OCI-LY7 (cell line): ENCODE measurements at regions not wholly inside any gene's neighbourhood (a gene's known extent, or its start where the extent isn't known, plus 50 kb on each side); places are given as distances from the start of the nearest gene placed in this dataset.

Experiments
- BruUV-seq: library from RNA; stranded (reverse); fragments of 400-500 nt; replicated peaks from 2 replicates; lab custom pipeline; 2021; lab: Mats Ljungman, UMichigan
- CTCF ChIA-PET: fragments of 300-600 bp; sonication (Branson Sonifier 250); formaldehyde crosslinking; loops from one replicate; lab custom pipeline; 2022; ENCODE audit warnings: antibody characterized with exemption; ENCODE audit not compliant: unreplicated experiment; lab: Charles Lee
- POLR2A ChIA-PET: fragments of 300-600 bp; sonication (Branson Sonifier 250); formaldehyde crosslinking; loops from one replicate; lab custom pipeline; 2022; ENCODE audit warnings: antibody characterized with exemption; lab: Charles Lee
- DNase-seq: peaks from one replicate; pipeline ENCODE4 v3.0.0-alpha.2; 2015; ENCODE audit warnings: low spot score
- H2AFZ ChIP-seq: fragments of 200-600 bp; sonication (generic), shearing (Covaris generic); 2 replicates; pipeline ENCODE4 v1.6.1; 2014; ENCODE audit warnings: mild to moderate bottlenecking, antibody characterized with exemption, low read length, moderate library complexity
- H3K27ac ChIP-seq: fragments of 200-600 bp; sonication (generic); 2 replicates; pipeline ENCODE4 v1.5.1; 2014; ENCODE audit warnings: mixed run types, low read depth, mild to moderate bottlenecking, moderate library complexity, low read length, inconsistent platforms; ENCODE audit not compliant: poor library complexity, severe bottlenecking
- H3K36me3 ChIP-seq: fragments of 200-600 bp; sonication (generic); 2 replicates; pipeline ENCODE4 v1.6.1; 2014; ENCODE audit warnings: mild to moderate bottlenecking, antibody characterized with exemption, low read length, moderate library complexity, mixed read lengths; ENCODE audit not compliant: insufficient read depth
- H3K4me1 ChIP-seq: fragments of 200-600 bp; sonication (generic); 2 replicates; pipeline ENCODE4 v1.5.1; 2014; ENCODE audit warnings: mild to moderate bottlenecking, low read length; ENCODE audit not compliant: insufficient read depth, poor library complexity, severe bottlenecking
- H3K4me2 ChIP-seq: fragments of 200-600 bp; sonication (generic); 2 replicates; pipeline ENCODE4 v1.6.1; 2014; ENCODE audit warnings: mild to moderate bottlenecking, low read length
- H3K4me3 ChIP-seq: fragments of 200-600 bp; sonication (generic); 2 replicates; pipeline ENCODE4 v1.5.1; 2014; ENCODE audit warnings: mild to moderate bottlenecking, low read depth, low read length; ENCODE audit not compliant: poor library complexity, severe bottlenecking
- H3K79me2 ChIP-seq: fragments of 200-600 bp; sonication (generic); 2 replicates; pipeline ENCODE4 v1.6.1; 2016; ENCODE audit warnings: low read depth, mild to moderate bottlenecking, low read length, moderate library complexity, mixed read lengths; ENCODE audit not compliant: insufficient read depth
- H3K9me2 ChIP-seq: fragments of 200-600 bp; sonication (generic); 2 replicates; pipeline ENCODE4 v1.6.1; 2016; ENCODE audit warnings: mild to moderate bottlenecking, low read length, mixed read lengths; ENCODE audit not compliant: insufficient read depth
- H3K9me3 ChIP-seq: fragments of 200-600 bp; sonication (generic); 2 replicates; pipeline ENCODE4 v1.6.1; 2014; ENCODE audit warnings: mild to moderate bottlenecking, mixed run types, low read length, mixed read lengths
- H4K20me1 ChIP-seq: fragments of 200-600 bp; sonication (generic); 2 replicates; pipeline ENCODE4 v1.6.1; 2014; ENCODE audit warnings: mild to moderate bottlenecking, antibody characterized with exemption, low read length, moderate library complexity, mixed read lengths; ENCODE audit not compliant: insufficient read depth
- EZH2phosphoT487 ChIP-seq: fragments of 200-600 bp; sonication (generic); IDR thresholded peaks from 2 replicates; pipeline ENCODE4 v1.6.1; 2018; ENCODE audit warnings: low read depth, borderline replicate concordance, mild to moderate bottlenecking, mixed run types, antibody characterized with exemption, low read length, moderate library complexity, mixed read lengths
- intact Hi-C: fragments of 100-400 bp; cut with micrococcal nuclease; formaldehyde crosslinking; loops from one replicate; pipeline ENCODE4 v1.10.0; 2022; ENCODE audit not compliant: unreplicated experiment
- TF ChIP-seq, protein P1 (sequence below): fragments of 200-600 bp; sonication (generic); conservative IDR thresholded peaks from 2 replicates; pipeline ENCODE4 v1.5.1; 2014; ENCODE audit warnings: mild to moderate bottlenecking, antibody characterized with exemption, low read length, moderate library complexity, mixed read lengths

DNA sequence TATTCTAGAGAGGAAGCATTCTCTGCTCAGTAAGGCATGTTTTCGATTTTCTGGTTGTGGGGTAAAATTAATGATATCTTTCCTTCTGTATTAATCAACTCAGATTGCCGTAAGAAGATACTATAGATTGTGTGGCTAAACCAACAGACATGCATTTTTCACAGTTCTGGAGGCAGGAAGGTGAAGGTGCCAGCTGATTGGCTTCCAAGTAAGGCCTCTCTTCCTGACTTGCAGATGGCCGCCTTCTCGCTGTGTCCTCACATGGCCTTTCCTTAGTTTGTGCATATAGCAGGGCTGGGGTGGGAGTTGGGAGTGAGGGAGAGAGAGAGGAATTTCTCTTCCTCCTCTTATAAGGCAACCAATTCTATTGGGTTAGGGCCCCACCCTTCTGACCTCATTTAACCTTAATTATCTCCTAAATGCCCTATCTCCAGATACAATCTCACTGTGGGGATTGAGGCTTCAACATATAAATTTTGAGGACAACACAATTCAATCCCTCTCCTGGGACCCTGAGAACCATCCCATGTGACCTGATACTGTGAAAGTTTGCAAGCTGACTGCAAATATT, 52.3 kb upstream of the MRPS6 start:
- no peak for DNase-seq
- H3K4me1 ChIP-seq: peaks cover 69% of the 10 kb centered on the region
- no TSS peak for BruUV-seq
- ChIA-PET POLR2A (interaction anchor here (0.8 to 2.4 kb wide), 4 partner anchors 8 to 83 kb away, joined by 3 to 8 read pairs (median 4); no protein-coding TSS in a partner anchor), CTCF (no interaction called here)
- H3K9me3 ChIP-seq: peaks cover 23% of the 10 kb centered on the region; the same call in 1 of the 2 replicates
- H3K9me2 ChIP-seq: no peaks in the 10 kb centered on the region
- intact Hi-C loops: loop anchor here (2.0 to 5.0 kb wide), 5 partner anchors 52 to 379 kb away; partner anchors contain the start of genes CRYZL1 and ITSN1
- no peak for TF ChIP-seq EZH2phosphoT487
- TF ChIP-seq, protein P1, sequence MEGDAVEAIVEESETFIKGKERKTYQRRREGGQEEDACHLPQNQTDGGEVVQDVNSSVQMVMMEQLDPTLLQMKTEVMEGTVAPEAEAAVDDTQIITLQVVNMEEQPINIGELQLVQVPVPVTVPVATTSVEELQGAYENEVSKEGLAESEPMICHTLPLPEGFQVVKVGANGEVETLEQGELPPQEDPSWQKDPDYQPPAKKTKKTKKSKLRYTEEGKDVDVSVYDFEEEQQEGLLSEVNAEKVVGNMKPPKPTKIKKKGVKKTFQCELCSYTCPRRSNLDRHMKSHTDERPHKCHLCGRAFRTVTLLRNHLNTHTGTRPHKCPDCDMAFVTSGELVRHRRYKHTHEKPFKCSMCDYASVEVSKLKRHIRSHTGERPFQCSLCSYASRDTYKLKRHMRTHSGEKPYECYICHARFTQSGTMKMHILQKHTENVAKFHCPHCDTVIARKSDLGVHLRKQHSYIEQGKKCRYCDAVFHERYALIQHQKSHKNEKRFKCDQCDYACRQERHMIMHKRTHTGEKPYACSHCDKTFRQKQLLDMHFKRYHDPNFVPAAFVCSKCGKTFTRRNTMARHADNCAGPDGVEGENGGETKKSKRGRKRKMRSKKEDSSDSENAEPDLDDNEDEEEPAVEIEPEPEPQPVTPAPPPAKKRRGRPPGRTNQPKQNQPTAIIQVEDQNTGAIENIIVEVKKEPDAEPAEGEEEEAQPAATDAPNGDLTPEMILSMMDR: no peak
- H2AFZ ChIP-seq: peak overlapping the region; percentile 78; the same call in 1 of the 2 replicates
- H3K4me3 ChIP-seq: peak overlapping the region; percentile 42
- peaks cover 13% of the 10 kb centered on the region for H3K36me3 ChIP-seq
- no peaks in the 10 kb centered on the region for H3K79me2 ChIP-seq
- H3K27ac ChIP-seq: peak overlapping the region; percentile 98
- peak overlapping the region; percentile 74 for H3K4me2 ChIP-seq
- H4K20me1 ChIP-seq: no peaks in the 10 kb centered on the region

DNA sequence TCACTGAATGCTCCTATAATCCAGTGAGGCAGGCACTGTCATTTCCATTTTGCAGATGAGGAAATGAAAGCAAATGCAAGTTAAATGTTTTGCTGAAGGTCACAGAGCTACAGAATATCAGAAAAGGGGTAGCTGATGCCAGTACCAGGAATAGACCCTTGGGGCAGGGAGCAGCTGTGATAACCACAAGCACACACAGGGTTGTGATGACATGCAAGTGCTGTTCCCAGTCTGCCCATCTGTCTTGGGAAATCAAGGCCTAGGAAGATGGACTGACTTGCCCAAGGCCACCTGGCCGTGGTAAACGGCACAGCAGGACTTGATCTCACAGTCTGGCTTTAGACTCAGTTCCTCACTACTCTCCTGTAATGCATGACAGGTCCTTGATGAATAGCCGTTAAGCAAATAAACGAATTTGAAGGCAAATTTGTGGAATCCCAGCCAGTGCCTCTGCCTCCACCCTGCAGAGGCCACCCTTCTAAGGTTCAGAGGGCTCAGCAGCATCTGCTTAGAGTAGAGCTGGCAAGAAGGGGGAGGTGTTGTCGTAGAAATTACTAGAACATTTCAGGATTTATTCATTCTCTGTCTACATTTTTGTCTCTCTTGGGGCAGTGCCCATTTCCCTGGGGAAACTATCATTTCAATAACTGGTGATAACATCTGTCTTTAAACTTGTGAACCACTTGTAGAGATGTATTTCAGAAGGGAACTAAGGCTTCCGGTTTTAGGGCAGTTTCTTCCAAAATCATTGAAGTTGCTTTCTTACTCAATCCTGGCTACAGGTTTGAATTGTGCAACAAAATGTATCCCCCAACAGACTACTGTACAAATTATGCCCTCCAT, 53.2 kb upstream of the MRPS6 start:
- DNase-seq: peak; percentile 95
- BruUV-seq: TSS peak; percentile 99
- H2AFZ ChIP-seq: peak overlapping the region; percentile 78; the same call in 1 of the 2 replicates
- POLR2A ChIA-PET: interaction anchor here (0.6 to 2.4 kb wide), 5 partner anchors 20 to 531 kb away, joined by 3 to 6 read pairs (median 3); no protein-coding TSS in a partner anchor
- peaks cover 23% of the 10 kb centered on the region; the same call in 1 of the 2 replicates for H3K9me3 ChIP-seq
- no peaks in the 10 kb centered on the region for H4K20me1 ChIP-seq
- peaks cover 13% of the 10 kb centered on the region for H3K36me3 ChIP-seq
- peak overlapping the region; percentile 42 for H3K4me3 ChIP-seq
- H3K27ac ChIP-seq: peak overlapping the region; percentile 98
- intact Hi-C loops: loop anchor here (2.0 to 5.0 kb wide), 5 partner anchors 51 to 378 kb away; partner anchors contain the start of genes CRYZL1 and ITSN1
- H3K4me2 ChIP-seq: peak overlapping the region; percentile 74
- peaks cover 69% of the 10 kb centered on the region for H3K4me1 ChIP-seq
- CTCF ChIA-PET: interaction anchor here (0.7 to 0.8 kb wide), 2 partner anchors 10 to 334 kb away, joined by 3 read pairs; no protein-coding TSS in a partner anchor
- no peaks in the 10 kb centered on the region for H3K79me2 ChIP-seq
- no peaks in the 10 kb centered on the region for H3K9me2 ChIP-seq
- TF ChIP-seq, protein P1: peak; percentile 68
- TF ChIP-seq EZH2phosphoT487: no peak
